Activated naive CD8-positive, alpha-beta T cell treated with anti-CD3 and anti-CD28 coated beads, Interleukin-2, amount 10 ng/mL, durations not matched to agents 7 days and 5 days (primary cell): ENCODE measurements at regions not wholly inside any gene's neighbourhood (a gene's known extent, or its start where the extent isn't known, plus 50 kb on each side); places are given as distances from the start of the nearest gene placed in this dataset.
"Not testable (repeated sequence)": the region's sequence is repeated elsewhere in the genome, so short reads cannot be mapped to it uniquely, and the experiment has no call there.

ENCODE experiments used
- ATAC-seq: fragments of 150-1000 bp; cut with Tn5 transposase; one replicate; pipeline ENCODE4 v1.10.0; 2021; ENCODE audit warnings: low read depth, moderate library complexity
- POLR2A ChIA-PET: fragments of 350-600 bp; sonication (Branson Sonifier 250); formaldehyde crosslinking; loops from one replicate; lab custom pipeline; 2021; ENCODE audit warnings: antibody characterized with exemption; lab: Charles Lee
- DNase-seq: peaks from one replicate; pipeline ENCODE4 v3.0.0; 2021
- H3K27ac Mint-ChIP-seq: one replicate; pipeline ENCODE4 v1.8.0; 2022; ENCODE audit warnings: mild to moderate bottlenecking, mixed read lengths
- H3K27me3 Mint-ChIP-seq: one replicate; pipeline ENCODE4 v1.8.0; 2022; ENCODE audit warnings: mild to moderate bottlenecking, moderate library complexity, mixed read lengths
- H3K36me3 Mint-ChIP-seq: one replicate; pipeline ENCODE4 v1.8.0; 2021; ENCODE audit warnings: mild to moderate bottlenecking, mixed read lengths
- H3K4me1 Mint-ChIP-seq: one replicate; pipeline ENCODE4 v1.8.0; 2021; ENCODE audit warnings: mixed read lengths
- H3K4me3 Mint-ChIP-seq: one replicate; pipeline ENCODE4 v1.8.0; 2022; ENCODE audit warnings: mild to moderate bottlenecking, moderate library complexity, mixed read lengths
- H3K9me3 Mint-ChIP-seq: one replicate; pipeline ENCODE4 v1.8.0; 2021; ENCODE audit warnings: mixed read lengths

DNA sequence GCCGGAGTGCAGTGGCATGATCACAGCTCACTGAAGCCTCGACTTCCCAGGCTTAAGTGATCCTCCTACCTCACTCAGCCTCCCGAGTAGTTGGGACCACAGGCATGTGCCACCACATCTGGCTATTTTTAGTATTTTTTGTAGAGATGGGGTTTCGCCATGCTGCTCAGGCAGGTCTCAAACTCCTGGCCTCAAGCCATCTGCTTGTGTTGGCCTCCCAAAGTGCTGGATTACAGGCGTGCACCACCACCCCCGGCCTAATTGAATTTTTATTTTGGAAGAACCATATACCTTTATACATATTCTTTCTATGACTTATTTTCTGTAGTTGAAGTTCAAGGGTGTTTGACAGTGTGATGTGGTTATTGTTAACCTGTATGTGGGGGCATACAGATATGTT lies 2885.9 kb downstream of the RPIA start:
- H3K4me1 Mint-ChIP-seq, ATAC-seq, H3K27me3 Mint-ChIP-seq, H3K9me3 Mint-ChIP-seq, H3K27ac Mint-ChIP-seq, DNase-seq, H3K36me3 Mint-ChIP-seq, POLR2A ChIA-PET, H3K4me3 Mint-ChIP-seq: not testable (repeated sequence)

DNA sequence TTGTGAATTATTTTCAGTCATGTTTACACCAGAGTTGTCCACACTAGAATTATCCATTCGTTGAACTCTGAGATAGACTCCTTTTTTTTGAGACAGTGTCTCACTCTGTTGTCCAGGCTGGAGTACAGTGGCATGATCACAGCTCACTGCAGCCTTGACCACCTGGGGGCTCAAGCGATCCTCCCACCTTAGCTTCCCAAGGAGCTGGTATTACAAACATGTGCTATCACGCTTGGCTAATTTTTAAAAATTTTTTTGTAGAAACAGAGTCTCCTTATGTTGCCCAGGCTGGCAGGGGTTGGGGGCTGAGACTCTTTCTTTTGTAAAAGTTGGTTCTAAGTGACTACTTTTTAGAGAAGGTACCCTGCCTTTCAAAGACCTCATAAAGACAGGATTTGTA lies 2887.2 kb downstream of the RPIA start:
- H3K4me3 Mint-ChIP-seq, H3K4me1 Mint-ChIP-seq, DNase-seq, H3K27ac Mint-ChIP-seq, H3K36me3 Mint-ChIP-seq, POLR2A ChIA-PET, ATAC-seq, H3K27me3 Mint-ChIP-seq, H3K9me3 Mint-ChIP-seq: not testable (repeated sequence)

DNA sequence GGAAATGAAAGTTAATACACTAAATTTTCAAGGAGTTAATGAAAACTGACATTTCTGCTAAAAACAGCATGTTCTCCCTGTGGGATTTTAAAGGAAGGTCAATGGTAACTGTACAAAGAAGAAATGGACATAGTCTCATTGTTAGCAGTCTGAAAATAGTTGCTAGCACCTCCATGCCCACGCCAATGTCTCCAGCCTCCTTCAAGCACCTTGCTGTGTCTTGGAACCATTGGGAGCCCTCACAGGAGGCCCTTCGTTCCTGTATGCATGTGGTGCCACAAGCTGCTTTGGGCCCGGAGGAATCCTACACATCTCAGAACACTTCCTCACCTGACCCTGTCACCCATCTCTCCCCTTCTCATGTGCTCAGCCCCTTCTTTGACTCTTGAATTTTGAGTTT lies 2888.1 kb downstream of the RPIA start:
- H3K36me3 Mint-ChIP-seq, H3K9me3 Mint-ChIP-seq, H3K27me3 Mint-ChIP-seq, DNase-seq, H3K27ac Mint-ChIP-seq, POLR2A ChIA-PET, H3K4me3 Mint-ChIP-seq, ATAC-seq, H3K4me1 Mint-ChIP-seq: not testable (repeated sequence)

DNA sequence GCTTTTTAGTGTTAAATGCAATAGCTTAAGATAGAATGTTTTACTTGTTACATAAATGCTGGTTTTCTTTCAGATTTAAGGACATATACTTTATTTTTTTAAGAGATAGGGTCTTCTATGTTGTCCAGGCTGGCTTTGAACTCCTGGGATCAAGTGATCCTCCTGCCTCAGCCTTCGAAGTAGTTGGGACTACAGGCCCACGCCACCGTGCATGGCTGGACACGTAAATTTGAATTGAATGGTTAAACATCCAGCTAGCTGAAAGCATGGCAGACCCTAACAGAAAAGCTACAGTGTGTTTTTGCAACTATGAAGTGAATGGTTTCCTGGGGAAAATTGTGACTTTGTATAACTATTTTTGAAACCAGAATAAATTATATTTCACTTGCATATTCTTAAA lies 2888.6 kb downstream of the RPIA start:
- H3K27ac Mint-ChIP-seq, ATAC-seq, H3K4me3 Mint-ChIP-seq, H3K27me3 Mint-ChIP-seq, POLR2A ChIA-PET, H3K9me3 Mint-ChIP-seq, H3K4me1 Mint-ChIP-seq, DNase-seq, H3K36me3 Mint-ChIP-seq: not testable (repeated sequence)

DNA sequence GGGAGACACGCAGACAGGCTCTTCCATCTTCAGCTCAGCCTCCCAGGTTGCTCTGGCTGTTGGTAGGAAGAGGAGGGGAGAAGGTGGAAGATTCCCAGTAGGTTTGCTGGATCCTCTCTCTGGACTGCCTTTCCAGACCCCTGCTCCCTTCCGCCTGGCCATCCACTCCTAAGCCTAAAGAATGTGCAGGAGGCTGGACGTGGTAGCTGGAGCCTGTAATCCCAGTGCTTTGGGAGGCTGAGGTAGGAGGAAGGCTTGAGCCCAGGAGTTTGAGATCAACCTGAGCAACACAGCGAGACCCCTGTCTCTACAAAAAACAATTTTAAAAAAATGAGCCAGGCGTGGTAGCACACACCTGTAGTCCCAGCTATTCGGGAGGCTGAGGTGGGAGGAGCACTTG lies 2895.6 kb downstream of the RPIA start:
- peaks cover 12% of the 10 kb centered on the region for H3K9me3 Mint-ChIP-seq
- H3K27ac Mint-ChIP-seq, ATAC-seq, DNase-seq, H3K4me1 Mint-ChIP-seq, H3K27me3 Mint-ChIP-seq, POLR2A ChIA-PET, H3K36me3 Mint-ChIP-seq, H3K4me3 Mint-ChIP-seq: not testable (repeated sequence)

DNA sequence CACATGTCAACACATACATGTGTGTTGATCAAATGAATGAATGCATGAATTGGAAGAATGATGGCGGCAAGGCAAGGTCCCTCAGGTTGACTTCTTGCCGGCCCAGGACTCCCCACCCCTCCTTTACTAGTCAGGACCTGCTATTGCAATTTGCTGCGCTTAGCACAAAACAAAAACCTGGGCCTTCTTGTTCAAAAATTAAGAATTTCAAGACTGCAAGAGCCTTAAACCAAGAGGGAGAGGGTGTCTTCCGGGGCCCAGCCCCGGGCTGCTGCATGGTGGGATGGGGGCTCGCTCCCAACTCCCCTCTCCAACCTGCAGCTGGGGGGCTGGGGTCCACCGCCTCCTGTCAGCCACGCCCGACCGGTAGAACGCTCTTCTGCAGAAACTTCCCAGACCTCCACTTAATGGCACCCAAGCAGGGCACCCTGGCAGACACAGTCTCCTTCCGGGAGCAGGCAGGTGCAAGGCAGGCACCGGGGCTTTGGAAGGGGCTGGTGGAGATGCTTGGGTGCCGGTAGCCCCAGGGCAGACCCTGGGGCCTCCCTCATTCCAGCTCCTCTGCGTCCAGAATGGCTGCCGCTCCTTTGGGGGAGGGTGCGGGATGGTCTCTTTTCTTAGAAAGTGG lies 2896.5 kb downstream of the RPIA start:
- ATAC-seq, POLR2A ChIA-PET, H3K27ac Mint-ChIP-seq, DNase-seq, H3K4me1 Mint-ChIP-seq, H3K27me3 Mint-ChIP-seq, H3K36me3 Mint-ChIP-seq, H3K4me3 Mint-ChIP-seq: not testable (repeated sequence)
- peaks cover 12% of the 10 kb centered on the region for H3K9me3 Mint-ChIP-seq

DNA sequence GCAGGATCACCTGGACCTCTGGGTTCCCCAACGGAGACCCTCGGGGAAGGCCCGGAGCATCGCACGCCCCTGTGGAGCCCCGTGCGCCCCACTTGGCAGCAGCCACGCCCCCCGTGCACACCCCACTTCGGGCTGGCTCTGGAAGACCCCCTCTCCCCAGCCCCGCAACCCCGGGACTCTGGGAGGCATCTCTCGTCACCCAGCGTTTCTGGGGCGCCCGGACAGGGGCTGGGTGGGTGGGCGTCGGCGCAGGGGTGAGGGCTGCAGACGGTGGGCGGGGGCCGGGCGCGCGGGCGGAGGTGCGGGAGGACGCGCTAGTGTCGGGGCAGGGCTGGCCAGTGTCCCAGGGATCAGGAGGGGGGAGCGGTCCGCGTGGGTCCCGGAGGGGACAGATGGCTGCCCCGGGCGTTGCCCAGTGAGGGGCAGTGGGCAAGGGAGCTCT lies 2897.3 kb downstream of the RPIA start:
- ATAC-seq, H3K27ac Mint-ChIP-seq, H3K36me3 Mint-ChIP-seq, POLR2A ChIA-PET, H3K4me3 Mint-ChIP-seq, H3K27me3 Mint-ChIP-seq, DNase-seq, H3K4me1 Mint-ChIP-seq: not testable (repeated sequence)
- H3K9me3 Mint-ChIP-seq: peaks cover 12% of the 10 kb centered on the region

DNA sequence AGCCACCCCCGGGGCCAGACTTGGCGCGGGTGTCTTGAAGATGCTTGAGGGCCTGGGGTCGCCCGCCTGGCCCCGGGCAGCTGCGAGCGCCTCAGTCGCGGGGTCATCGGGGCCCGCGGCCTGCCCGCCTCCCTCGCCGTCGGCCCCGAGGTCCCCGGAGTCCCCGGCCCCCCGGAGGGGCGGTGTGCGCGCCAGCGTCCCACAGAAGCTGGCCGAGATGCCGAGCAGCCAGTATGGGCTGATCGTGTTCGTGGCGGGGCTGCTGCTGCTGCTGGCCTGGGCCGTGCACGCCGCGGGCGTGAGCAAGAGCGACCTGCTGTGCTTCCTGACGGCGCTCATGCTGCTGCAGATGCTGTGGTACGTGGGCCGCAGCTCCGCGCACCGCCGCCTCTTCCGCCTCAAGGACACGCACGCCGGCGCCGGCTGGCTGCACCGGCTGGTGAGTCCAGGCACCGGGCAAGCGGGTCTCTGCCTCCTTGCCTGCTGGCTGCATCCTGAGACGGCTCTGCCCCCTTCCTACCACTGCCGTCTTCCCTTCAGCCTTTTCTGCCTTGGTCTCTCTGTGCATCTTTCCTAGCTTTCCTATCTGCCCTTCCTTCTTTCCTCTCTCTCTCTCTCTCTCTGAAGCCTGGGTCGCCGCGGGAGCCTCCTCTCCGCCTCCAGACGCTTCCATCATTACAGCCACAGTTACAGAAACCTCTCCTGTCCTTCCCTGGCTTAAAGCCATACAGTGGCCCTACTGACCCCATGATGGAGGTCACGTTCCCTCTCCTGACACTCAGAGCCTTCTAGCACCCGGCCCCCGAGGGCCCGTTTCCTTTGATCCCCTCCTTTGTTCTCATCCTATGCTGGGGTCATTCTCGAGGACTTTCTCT lies 2898.2 kb downstream of the RPIA start:
- ATAC-seq, POLR2A ChIA-PET: not testable (repeated sequence)

DNA sequence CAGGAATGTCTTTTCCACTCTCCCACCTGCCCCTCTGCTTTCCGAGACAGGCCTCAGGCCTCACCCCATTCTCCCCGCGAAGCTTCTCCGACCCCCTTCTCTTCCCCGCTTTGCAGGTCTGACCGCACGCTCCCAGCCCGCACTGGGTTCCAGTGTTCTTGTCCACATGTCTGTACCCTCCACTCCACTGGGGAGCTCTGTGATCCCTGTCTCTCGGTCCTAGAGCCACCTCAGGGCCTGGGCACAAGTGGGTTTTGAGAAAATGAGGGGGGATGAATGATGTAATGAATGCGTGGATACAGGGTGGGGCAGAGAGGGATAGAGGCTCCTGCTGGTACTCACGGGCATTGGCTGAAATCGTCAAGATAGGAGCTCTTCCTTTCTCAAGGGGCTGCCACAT lies 2898.9 kb downstream of the RPIA start:
- H3K4me1 Mint-ChIP-seq, H3K27me3 Mint-ChIP-seq, DNase-seq, H3K4me3 Mint-ChIP-seq, ATAC-seq, H3K36me3 Mint-ChIP-seq, POLR2A ChIA-PET, H3K27ac Mint-ChIP-seq, H3K9me3 Mint-ChIP-seq: not testable (repeated sequence)

More for the DNA sequence above, 2898.2 kb downstream of the RPIA start:
- not testable (repeated sequence) for H3K4me1 Mint-ChIP-seq, DNase-seq, H3K27me3 Mint-ChIP-seq, H3K4me3 Mint-ChIP-seq, H3K27ac Mint-ChIP-seq, H3K36me3 Mint-ChIP-seq
- peaks cover 11% of the 10 kb centered on the region for H3K9me3 Mint-ChIP-seq

DNA sequence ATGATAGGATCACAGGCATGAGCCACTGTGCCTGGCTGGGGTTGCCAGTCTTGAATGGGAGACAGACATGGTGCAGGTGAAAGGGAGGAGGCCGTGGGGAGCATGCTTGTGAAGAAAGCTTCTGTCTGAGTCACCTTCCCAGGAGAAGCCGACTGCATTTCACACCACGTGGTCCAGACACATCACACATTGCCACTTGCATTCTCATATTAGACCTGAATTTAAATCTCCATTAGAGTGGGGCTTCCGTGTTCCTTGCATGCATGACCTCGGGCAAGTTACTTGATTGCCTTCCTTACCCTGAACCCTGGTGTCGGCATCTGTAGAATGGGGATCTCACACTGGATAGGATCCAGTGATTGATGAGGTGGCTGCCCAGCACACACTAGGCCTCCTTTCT lies 2899.6 kb downstream of the RPIA start:
- H3K9me3 Mint-ChIP-seq, POLR2A ChIA-PET, H3K36me3 Mint-ChIP-seq, DNase-seq, ATAC-seq, H3K4me1 Mint-ChIP-seq, H3K27me3 Mint-ChIP-seq, H3K27ac Mint-ChIP-seq, H3K4me3 Mint-ChIP-seq: not testable (repeated sequence)

DNA sequence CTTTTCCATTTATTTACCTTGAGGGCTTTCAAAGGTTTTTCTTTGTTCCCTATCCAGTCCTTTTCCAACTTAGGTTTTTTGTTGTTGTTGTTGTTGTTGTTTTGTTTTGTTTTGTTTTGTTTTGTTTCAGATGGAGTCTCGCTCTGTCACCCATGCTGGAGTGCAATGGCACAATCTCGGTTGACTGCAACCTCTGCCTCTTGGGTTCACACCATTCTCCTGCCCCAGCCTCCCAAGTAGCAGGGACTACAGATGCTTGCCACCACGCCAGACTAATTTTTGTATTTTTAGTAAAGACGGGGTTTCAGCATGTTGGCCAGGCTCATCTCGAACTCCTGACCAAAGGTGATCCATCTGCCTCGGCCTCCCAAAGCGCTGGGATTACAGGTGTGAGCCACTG lies 2906.0 kb downstream of the RPIA start:
- DNase-seq, POLR2A ChIA-PET, ATAC-seq, H3K4me1 Mint-ChIP-seq, H3K27ac Mint-ChIP-seq, H3K27me3 Mint-ChIP-seq, H3K4me3 Mint-ChIP-seq, H3K9me3 Mint-ChIP-seq, H3K36me3 Mint-ChIP-seq: not testable (repeated sequence)

DNA sequence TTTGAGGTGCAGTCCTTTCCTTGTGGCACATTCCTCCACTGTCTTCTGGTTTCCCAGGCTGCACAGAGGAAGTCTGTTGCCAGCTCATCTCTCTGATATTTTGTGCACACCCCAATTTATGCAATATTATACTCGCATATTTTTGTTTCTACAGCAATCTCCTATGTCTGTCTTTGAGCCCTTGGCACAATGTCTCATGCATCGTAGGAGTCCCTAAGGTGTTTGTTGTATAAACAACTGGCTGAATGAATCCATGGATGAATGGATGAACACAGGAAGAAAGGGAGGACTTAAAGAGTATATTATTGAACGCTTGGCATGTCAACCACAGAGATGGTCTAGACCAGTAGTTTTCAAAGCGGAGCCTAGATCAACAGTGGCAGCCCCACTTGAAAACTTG lies 2907.0 kb downstream of the RPIA start:
- DNase-seq, H3K27ac Mint-ChIP-seq, H3K36me3 Mint-ChIP-seq, H3K27me3 Mint-ChIP-seq, H3K4me1 Mint-ChIP-seq, POLR2A ChIA-PET, ATAC-seq, H3K4me3 Mint-ChIP-seq, H3K9me3 Mint-ChIP-seq: not testable (repeated sequence)

DNA sequence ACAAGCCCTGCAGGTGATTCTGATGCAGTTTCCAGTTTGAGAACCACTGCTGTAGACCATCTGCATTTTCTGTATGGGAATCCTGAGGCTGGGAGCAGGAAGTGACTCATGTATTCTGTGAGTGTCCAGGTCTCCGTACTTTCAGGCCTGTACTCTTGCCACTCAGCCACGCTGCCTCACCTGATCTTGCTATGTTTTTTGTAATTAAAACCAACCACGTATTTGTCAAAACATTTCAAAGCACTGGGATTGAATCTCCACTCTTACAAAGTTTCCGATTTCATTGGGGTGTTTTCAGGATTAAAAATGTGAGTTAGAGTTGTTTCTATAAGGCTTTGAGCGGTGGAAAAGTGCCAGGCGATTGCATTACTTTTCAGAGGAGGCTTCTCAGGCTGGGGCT lies 2907.5 kb downstream of the RPIA start:
- H3K36me3 Mint-ChIP-seq, H3K27me3 Mint-ChIP-seq, H3K27ac Mint-ChIP-seq, H3K4me3 Mint-ChIP-seq, H3K4me1 Mint-ChIP-seq, POLR2A ChIA-PET, DNase-seq, H3K9me3 Mint-ChIP-seq, ATAC-seq: not testable (repeated sequence)

DNA sequence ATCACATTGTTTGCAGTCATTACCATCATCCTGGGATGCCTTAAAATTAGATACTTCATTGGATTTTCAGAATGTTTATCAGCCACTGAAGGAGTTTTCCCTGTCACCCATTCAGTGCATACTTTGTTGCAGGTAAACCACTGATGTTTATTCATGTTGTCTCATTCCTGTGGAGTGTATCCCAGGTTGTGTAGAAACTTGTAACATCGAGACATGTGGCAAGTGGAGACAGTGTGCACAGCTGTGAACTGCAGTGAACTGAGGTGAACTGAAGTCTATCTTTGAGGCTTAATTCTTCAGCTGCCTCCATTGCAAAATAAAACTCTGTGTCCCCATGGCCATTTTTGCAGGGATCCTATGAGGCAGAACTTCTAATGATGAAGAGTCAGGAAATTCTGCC lies 2911.4 kb downstream of the RPIA start:
- H3K4me1 Mint-ChIP-seq, DNase-seq, H3K36me3 Mint-ChIP-seq, H3K4me3 Mint-ChIP-seq, H3K27me3 Mint-ChIP-seq, ATAC-seq, H3K9me3 Mint-ChIP-seq, H3K27ac Mint-ChIP-seq, POLR2A ChIA-PET: not testable (repeated sequence)
